Natural killer cell treated with Interleukin-12 subunit alpha and Interleukin-12 subunit beta and Interleukin-15 and Interleukin-18, amount 100 ng/mL, for 72 hours (primary cell): ENCODE measurements at regions not wholly inside any gene's neighbourhood (a gene's known extent, or its start where the extent isn't known, plus 50 kb on each side); places are given as distances from the start of the nearest gene placed in this dataset.
"Not testable (repeated sequence)": the region's sequence is repeated elsewhere in the genome, so short reads cannot be mapped to it uniquely, and the experiment has no call there.

Source experiments
- ATAC-seq, 2 donors: fragments of 150-1000 bp; cut with Tn5 transposase in 1 of 2; sonication (Bioruptor Pico), chemical (Tn5 transposase) in 1 of 2; 2 replicates each; pipeline ENCODE4 v1.10.0; 2021
- DNase-seq: peaks from one replicate; pipeline ENCODE4 v3.0.0; 2022; ENCODE audit warnings: low spot score
- H3K27ac Mint-ChIP-seq, 2 donors: 1 replicate in 1 of 2; 2 replicates in 1 of 2; pipeline ENCODE4 v1.8.0; 2022; ENCODE audit warnings: mixed read lengths in 2 of 2, mild to moderate bottlenecking in 1 of 2, moderate library complexity in 1 of 2
- H3K27me3 Mint-ChIP-seq, 2 donors: 1 replicate in 1 of 2; 2 replicates in 1 of 2; pipeline ENCODE4 v1.8.0; 2022; ENCODE audit warnings: mixed read lengths in 2 of 2
- H3K36me3 Mint-ChIP-seq: one replicate; pipeline ENCODE4 v1.8.0; 2022; ENCODE audit warnings: mixed read lengths
- H3K4me1 Mint-ChIP-seq, 2 donors: 1 replicate in 1 of 2; 2 replicates in 1 of 2; pipeline ENCODE4 v1.8.0; 2022; ENCODE audit warnings: low read depth in 2 of 2, mixed read lengths in 2 of 2, mild to moderate bottlenecking in 1 of 2
- H3K4me3 Mint-ChIP-seq: one replicate; pipeline ENCODE4 v1.8.0; 2022; ENCODE audit warnings: mixed read lengths
- H3K9me3 Mint-ChIP-seq: 2 replicates; pipeline ENCODE4 v1.8.0; 2022; ENCODE audit warnings: mixed read lengths

DNA sequence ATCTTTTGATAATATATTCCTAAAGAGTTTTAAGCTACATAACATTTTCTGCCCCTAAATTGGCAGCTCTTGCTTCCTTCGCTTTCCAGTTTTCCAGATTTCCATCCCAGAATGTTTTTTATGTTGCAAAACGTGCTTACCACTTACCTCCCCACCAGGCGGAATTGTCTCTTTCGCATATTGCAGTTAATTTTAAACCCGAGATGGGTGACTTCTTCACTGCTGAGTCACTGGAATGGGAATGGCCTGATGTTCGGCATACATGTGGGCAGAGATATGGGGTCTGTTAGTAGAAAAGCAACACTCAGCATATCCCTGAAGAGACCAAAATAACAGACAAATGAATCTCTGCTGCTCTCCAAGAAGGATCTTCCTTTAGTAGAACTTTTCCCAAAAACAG is 491.2 kb downstream of the PREX1 start:
- ATAC-seq (no peak), DNase-seq (no peak)
- no peaks in the 10 kb centered on the region for H3K36me3 Mint-ChIP-seq
- H3K4me1 Mint-ChIP-seq: peaks cover 0 to 3% of the 10 kb centered on the region in 2 donors
- no peak overlapping the region for H3K4me3 Mint-ChIP-seq
- H3K9me3 Mint-ChIP-seq: no peaks in the 10 kb centered on the region
- H3K27me3 Mint-ChIP-seq: peaks cover 21 to 46% of the 10 kb centered on the region in 2 donors
- H3K27ac Mint-ChIP-seq: no peak overlapping the region

DNA sequence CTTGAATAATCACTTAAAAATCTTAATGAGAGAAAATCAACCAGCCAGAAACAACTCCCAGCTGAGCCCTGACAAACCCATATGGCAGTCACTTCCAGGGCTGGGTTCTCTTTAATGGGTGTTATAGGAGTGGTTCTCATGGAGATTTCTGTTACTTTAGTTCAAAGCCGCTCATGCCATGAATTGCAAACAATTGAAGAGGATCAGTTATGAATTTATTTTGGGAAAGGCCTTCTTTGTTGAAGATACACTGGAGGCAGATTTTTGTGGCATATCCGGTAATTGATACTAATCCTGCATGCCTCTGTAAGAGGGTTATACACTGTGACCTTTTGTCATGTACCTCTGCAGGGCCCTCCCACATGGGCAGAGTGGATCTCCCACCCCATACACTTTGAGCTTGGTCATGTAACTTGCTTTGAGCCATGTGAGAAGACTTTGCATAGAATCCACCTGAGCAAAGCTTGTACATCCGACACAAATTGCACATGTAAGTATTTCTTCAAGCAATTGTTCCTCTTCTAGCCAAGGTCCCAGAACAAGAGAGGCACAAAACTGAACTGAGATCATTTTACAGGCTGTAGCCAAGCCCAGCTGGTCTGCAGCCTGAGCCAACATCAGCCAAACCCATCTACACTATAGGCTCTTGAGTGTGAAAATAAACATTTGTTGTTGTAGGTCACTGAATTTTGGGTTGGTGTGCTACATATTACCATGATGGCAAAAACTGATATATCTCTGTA is 492.3 kb downstream of the PREX1 start:
- Mint-ChIP-seq H3K4me3 (no peak overlapping the region), H3K27me3 (peaks cover 16 to 37% of the 10 kb centered on the region in 2 donors), H3K9me3 (no peaks in the 10 kb centered on the region), H3K27ac (no peak overlapping the region), H3K36me3 (no peaks in the 10 kb centered on the region), H3K4me1 (no peaks in the 10 kb centered on the region)
- no peak for ATAC-seq
- DNase-seq: no peak

DNA sequence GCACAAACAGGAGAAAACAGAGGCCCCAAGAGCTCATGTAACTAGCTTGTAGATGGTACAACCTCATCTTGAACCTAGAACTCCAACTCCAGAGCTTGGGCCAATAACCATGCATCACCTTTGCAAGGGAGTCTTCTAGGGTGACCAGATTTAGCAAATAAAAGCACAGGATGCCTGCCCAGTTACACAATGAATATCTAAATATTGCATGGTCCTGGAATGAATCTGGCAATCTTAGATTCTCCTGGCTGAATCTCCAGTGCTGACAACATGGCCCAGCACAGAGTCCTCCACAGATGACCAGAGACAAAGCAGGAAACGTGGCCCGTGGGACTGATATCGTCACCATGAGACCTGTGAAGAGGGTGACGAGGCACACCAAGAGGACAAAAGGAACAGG is 494.1 kb downstream of the PREX1 start:
- Mint-ChIP-seq H3K36me3 (no peaks in the 10 kb centered on the region), H3K27me3 (peaks cover 16 to 37% of the 10 kb centered on the region in 2 donors), H3K4me1 (no peaks in the 10 kb centered on the region), H3K9me3 (no peaks in the 10 kb centered on the region), H3K27ac (no peak overlapping the region), H3K4me3 (no peak overlapping the region)
- no peak for DNase-seq
- no peak for ATAC-seq

DNA sequence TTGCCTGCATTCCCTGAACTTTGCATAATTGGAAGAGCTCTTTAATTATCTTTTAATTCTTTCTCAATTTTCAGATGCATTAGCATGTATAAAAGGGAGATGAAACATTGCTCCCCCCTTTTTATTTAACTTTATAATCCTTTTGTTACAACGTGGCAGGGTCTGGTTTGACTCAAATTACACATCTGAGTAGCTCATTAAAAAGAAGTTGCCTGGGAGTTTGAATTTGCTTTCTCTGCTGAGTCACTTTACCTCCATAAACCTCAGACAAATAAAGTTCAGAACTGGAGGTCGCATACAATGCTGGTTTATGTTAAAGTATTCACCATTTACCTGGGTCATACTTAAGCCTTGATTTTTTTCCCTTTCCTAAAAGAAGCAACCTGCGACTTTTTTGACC is 495.2 kb downstream of the PREX1 start:
- DNase-seq (no peak), ATAC-seq (no peak)
- H3K9me3 Mint-ChIP-seq: no peaks in the 10 kb centered on the region
- H3K36me3 Mint-ChIP-seq: no peaks in the 10 kb centered on the region
- H3K4me1 Mint-ChIP-seq: no peaks in the 10 kb centered on the region
- no peak overlapping the region for H3K27ac Mint-ChIP-seq
- peaks cover 22 to 44% of the 10 kb centered on the region in 2 donors for H3K27me3 Mint-ChIP-seq
- no peak overlapping the region for H3K4me3 Mint-ChIP-seq

DNA sequence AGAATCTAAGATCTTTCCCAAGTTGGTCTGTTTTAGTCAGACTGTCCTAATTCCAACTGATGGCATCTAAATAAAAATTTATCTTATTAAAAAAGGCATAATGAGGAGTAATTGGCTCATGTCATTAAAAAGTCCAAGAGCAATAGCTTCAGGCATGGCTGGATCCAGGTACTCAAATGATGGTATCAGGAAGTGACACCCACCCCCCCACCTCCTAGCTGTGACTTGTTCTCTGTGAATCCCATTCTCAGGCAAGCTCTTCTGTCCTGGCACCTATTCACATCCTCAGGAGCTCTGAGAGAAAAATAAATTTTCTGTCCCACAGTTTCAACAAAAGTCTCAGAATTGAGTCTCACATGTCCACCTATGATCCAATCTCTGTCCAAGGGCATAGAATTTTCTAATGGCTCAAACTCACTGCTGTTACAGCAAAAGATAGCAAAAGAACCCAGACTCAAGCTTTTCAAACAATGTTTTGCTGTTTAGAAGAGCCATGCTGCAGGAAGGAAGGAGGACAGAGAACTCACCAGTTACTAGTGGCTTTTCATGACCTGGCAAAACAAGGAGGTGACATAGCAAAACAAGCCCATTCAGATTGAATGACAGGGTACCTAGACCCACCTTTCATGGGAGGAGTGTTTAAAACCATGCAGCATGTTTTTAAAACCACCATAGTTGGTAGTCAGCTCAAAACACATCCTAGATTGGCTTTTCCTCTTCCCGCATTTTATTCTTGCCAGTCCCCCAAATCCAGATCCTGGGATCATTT is 496.1 kb downstream of the PREX1 start:
- ATAC-seq (no peak), DNase-seq (no peak)
- Mint-ChIP-seq H3K9me3 (no peaks in the 10 kb centered on the region), H3K27me3 (peaks cover 19 to 35% of the 10 kb centered on the region in 2 donors), H3K4me1 (no peaks in the 10 kb centered on the region), H3K36me3 (no peaks in the 10 kb centered on the region), H3K4me3 (no peak overlapping the region), H3K27ac (no peak overlapping the region)

DNA sequence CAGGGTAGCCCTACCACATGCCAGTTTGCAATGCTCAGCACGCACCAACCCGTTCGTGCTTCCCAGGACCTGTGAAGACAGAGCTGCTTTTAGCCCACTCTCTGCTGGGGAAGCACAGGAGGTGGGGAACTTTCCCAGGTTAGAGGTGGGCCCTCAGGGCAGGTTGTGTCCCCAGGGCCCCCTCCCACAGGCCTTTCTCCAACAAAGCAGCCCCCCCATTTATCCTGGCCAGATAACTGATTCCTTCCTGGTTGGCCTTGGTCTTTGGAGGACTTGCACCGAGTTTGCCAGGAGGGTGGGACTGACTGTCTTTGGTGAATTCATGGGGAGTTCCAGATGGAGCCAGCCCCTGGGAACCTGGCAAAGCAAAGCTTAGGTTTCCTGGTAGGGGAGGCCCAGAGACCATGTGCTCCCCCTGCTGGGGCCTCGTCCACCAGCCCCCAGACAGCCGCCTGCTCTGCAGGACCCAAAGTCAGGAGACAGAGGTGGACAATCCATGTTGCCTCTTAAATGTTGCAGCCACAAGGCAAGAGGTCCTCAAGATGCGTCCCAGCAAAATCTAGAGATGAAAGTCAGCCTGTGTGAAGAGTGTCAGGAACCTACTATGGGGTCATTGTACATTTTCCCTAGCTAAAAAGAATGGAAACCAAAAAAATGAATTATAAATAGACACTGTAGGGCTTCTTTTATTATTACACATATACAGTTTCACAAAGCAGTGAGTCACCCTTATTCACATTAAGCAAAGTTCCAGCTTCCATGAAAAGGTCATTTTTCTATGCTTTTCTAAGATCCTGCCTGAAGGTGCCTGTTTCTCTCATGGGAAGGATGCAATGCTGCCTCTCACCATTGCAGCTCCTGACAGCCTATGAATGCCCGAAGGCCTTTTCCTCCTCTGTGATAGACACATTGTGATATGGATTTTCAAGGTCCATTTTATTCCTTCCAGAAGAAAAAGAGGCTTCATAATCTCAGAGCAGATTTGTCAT is 497.8 kb downstream of the PREX1 start:
- ATAC-seq (no peak), DNase-seq (no peak)
- no peak overlapping the region for H3K4me3 Mint-ChIP-seq
- H3K36me3 Mint-ChIP-seq: no peaks in the 10 kb centered on the region
- peaks cover 24 to 31% of the 10 kb centered on the region in 2 donors for H3K27me3 Mint-ChIP-seq
- no peaks in the 10 kb centered on the region for H3K4me1 Mint-ChIP-seq
- no peak overlapping the region for H3K27ac Mint-ChIP-seq
- no peaks in the 10 kb centered on the region for H3K9me3 Mint-ChIP-seq

DNA sequence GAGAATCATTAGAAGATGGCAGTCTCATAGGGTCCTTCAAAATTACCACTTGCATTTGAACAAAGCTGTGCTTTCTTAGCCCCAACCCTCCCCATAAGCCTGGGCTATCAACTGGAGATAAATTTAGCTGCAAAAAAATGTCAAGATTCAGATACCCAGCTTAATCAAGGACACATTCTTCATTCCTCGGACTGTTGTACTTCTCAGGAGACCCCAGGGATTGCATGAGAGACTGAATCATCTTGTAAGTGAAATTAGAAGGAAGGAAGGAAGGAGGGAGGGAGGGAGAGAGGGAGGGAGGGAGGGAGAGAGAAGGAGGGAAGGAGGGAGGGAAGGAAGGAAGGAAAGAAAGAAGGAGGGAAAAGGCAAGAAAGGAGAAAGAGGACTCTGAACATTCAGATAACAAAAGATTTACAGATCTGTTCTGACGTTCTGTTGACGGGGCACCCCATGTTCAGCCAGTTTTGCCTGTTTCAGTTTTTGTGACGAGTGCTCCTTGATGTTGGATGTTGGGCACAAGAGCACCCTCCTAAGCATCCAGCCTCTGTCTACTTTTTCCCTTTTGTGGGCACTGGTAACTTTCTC is 498.7 kb downstream of the PREX1 start:
- Mint-ChIP-seq H3K27ac (no peak overlapping the region), H3K27me3 (peaks cover 24 to 31% of the 10 kb centered on the region in 2 donors), H3K4me3 (no peak overlapping the region), H3K9me3 (no peaks in the 10 kb centered on the region), H3K4me1 (no peaks in the 10 kb centered on the region), H3K36me3 (no peaks in the 10 kb centered on the region)
- ATAC-seq (no peak), DNase-seq (no peak)

DNA sequence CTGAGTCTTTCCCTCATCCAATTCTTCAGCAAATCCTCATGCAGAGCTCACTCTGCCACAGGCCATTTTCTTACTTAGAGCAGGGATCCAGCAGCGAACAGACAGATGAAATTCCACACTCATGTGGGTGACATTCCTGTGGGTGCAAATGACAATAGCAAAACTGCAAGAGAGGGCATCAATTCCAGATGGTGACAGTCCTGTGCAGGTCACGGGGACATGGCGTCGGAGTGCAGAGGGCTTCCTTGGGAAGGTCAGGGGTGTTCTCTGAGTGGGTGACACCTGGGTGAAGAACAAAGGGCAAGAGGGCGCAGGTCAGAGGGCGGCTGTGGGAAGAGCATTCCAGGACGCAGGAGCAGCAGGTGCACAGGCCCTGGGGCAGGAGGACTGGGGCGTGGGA is 500.0 kb downstream of the PREX1 start:
- not testable (repeated sequence) for H3K4me1 Mint-ChIP-seq, ATAC-seq, H3K9me3 Mint-ChIP-seq, H3K27ac Mint-ChIP-seq, DNase-seq, H3K4me3 Mint-ChIP-seq, H3K36me3 Mint-ChIP-seq
- H3K27me3 Mint-ChIP-seq: peaks cover 25 to 37% of the 10 kb centered on the region in 2 donors

DNA sequence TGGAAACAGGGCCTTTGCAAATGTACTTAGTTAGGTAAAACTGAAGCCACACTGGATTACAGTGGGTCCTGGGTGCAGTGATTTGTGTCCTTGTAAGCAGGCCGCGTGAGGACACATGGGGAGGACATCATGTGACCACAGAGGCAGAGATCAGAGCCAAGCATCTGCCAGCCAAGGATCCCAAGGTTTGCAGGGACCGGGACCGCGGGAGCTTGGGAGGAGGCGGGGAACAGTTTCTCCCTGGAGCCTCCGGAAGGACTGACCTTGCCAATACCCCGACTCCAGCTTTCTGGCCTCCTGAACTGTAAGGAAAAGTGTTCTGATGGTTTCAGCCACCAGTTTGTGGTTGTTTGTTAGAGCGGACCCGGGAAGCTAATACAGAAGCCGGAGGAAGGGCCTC is 500.9 kb downstream of the PREX1 start:
- Mint-ChIP-seq H3K4me3 (no peak overlapping the region), H3K27ac (no peak overlapping the region), H3K27me3 (peaks cover 24 to 33% of the 10 kb centered on the region in 2 donors), H3K36me3 (no peaks in the 10 kb centered on the region), H3K9me3 (no peaks in the 10 kb centered on the region), H3K4me1 (no peaks in the 10 kb centered on the region)
- DNase-seq: no peak
- no peak for ATAC-seq

DNA sequence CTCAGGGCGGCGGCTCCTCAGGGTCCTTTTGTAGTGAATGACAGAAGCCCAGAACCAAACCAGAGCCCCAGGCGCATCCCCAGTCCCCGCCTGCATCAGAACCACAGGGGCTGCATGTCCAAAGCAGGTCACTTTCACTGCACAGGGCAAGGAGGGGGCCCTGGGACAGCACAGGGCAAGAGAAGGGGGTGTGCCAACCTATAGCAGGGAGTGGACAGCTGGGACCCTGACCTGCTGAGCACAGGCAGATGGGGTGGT is 501.4 kb downstream of the PREX1 start:
- ATAC-seq (no peak), DNase-seq (no peak)
- peaks cover 21 to 29% of the 10 kb centered on the region in 2 donors for H3K27me3 Mint-ChIP-seq
- H3K9me3 Mint-ChIP-seq: no peaks in the 10 kb centered on the region
- no peaks in the 10 kb centered on the region for H3K4me1 Mint-ChIP-seq
- H3K27ac Mint-ChIP-seq: no peak overlapping the region
- H3K36me3 Mint-ChIP-seq: no peaks in the 10 kb centered on the region
- no peak overlapping the region for H3K4me3 Mint-ChIP-seq

DNA sequence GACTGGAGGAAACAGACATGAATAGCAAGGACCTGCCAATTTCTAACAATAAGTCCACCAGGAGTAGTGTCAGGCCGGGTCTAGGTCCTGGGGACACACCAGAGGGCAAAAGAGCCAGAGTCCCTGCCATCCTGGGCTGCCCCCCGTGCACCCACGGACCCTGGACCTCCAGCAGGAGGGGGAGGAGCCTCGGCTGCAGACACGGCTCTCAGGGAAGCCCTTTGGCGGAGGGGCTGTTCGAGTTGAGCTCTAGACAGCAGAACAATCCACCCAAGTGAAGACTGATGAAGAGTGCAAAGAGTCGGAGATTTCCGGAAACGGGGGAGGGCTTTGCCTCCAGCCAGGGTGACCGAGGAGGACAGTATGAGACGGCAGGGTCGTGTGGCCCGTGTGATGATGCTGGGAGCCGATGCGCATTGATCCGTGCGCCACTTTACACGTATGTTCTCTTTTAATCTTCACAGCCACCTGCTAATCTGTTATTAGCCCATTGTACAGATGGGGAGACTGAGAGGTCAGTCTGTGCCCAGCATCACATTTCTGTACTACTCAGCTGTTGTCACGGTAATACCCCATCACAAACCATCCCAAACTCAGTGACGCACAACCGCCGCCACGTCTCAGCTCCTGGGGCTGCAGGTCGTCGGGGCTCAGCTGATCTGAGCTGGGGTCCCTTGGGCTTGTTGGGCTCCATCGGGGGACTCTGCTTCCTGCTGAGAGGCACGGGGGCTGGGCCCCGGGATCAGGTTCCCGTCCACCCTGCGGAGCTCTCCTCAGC is 502.0 kb downstream of the PREX1 start:
- no peak overlapping the region for H3K27ac Mint-ChIP-seq

DNA sequence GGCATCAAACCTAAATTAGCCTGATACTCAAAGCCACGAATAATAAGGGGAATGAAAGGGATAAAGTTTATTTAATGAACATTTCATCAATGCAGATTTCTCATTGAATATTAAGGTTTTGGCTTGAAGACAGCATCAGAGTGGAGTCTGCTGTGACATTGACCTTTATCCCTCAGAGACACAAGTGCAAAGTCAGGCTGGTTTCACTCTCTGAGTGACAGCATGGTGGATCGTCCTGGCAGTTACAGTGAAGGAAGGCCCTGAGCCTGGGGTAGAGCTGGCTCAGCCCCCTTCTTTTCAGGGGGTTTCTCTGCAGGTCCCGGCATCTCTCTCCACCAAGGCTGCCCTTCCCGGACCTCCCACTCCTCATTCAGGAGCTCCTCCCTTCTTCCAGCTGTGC is 503.1 kb downstream of the PREX1 start:
- DNase-seq (no peak), ATAC-seq (peak in 1 of 2 donors; percentile 25)
- Mint-ChIP-seq H3K36me3 (no peaks in the 10 kb centered on the region), H3K9me3 (no peaks in the 10 kb centered on the region), H3K27ac (no peak overlapping the region), H3K4me1 (no peaks in the 10 kb centered on the region), H3K27me3 (peaks cover 26 to 38% of the 10 kb centered on the region in 2 donors), H3K4me3 (no peak overlapping the region)

More for the DNA sequence above, 502.0 kb downstream of the PREX1 start:
- Mint-ChIP-seq H3K4me3 (no peak overlapping the region), H3K36me3 (no peaks in the 10 kb centered on the region), H3K4me1 (no peaks in the 10 kb centered on the region), H3K9me3 (no peaks in the 10 kb centered on the region), H3K27me3 (peaks cover 21 to 29% of the 10 kb centered on the region in 2 donors)
- DNase-seq (no peak), ATAC-seq (no peak)

DNA sequence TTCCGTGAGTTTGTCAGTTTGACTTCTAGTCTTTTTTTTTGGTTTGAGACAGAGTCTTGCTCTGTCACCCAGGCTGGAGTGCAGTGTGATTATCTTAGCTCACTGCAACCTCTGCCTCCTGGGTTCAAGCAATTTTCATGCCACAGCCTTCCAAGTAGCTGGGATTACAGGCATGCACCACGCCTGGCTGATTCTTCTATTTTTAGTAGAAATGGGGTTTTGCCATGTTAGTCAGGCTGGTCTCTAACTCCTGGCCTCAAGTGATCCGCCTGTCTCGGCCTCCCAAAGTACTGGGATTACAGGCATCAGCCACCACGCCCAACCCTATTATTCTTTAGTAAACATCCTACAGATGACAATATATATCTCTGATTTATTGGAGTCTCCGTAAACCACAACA is 506.5 kb downstream of the PREX1 start:
- Mint-ChIP-seq H3K27me3 (peaks cover 26 to 45% of the 10 kb centered on the region in 2 donors), H3K9me3 (no peaks in the 10 kb centered on the region), H3K27ac (no peak overlapping the region), H3K4me1 (no peaks in the 10 kb centered on the region), H3K36me3 (no peaks in the 10 kb centered on the region), H3K4me3 (no peak overlapping the region)
- no peak for ATAC-seq
- DNase-seq: no peak
